ENCODE measurements at regions not wholly inside any gene's neighbourhood (a gene's known extent, or its start where the extent isn't known, plus 50 kb on each side); places are given as distances from the start of the nearest gene placed in this dataset.

- no peak overlapping the region for H2AFZ ChIP-seq (ENCODE audit: low read depth, low read length)
- H3K9me1 ChIP-seq (replicated peaks; ENCODE audit: control insufficient read depth, extremely low read depth, insufficient read depth, low read length) = no peaks in the 10 kb centered on the region
- H3K9ac ChIP-seq (replicated peaks; ENCODE audit: extremely low read depth, insufficient read depth, low read length) = no peak overlapping the region
- TF ChIP-seq, protein P1, sequence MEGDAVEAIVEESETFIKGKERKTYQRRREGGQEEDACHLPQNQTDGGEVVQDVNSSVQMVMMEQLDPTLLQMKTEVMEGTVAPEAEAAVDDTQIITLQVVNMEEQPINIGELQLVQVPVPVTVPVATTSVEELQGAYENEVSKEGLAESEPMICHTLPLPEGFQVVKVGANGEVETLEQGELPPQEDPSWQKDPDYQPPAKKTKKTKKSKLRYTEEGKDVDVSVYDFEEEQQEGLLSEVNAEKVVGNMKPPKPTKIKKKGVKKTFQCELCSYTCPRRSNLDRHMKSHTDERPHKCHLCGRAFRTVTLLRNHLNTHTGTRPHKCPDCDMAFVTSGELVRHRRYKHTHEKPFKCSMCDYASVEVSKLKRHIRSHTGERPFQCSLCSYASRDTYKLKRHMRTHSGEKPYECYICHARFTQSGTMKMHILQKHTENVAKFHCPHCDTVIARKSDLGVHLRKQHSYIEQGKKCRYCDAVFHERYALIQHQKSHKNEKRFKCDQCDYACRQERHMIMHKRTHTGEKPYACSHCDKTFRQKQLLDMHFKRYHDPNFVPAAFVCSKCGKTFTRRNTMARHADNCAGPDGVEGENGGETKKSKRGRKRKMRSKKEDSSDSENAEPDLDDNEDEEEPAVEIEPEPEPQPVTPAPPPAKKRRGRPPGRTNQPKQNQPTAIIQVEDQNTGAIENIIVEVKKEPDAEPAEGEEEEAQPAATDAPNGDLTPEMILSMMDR (IDR thresholded peaks at IDR 0.05; ENCODE audit: extremely low read depth in 1 of 2, insufficient read depth in 1 of 2, low read depth in 1 of 2, low read length in 2 of 2) = no peak
- TF ChIP-seq POLR2AphosphoS5 (IDR thresholded peaks at IDR 0.05; ENCODE audit: insufficient read depth, low read depth, low read length) (no peak), FOS (IDR thresholded peaks at IDR 0.05; ENCODE audit: borderline replicate concordance, insufficient read depth, low read length) (no peak), GATA2 (IDR thresholded peaks at IDR 0.05; ENCODE audit: insufficient read depth, insufficient read length, low read depth, low read length) (no peak), POLR2A (IDR thresholded peaks at IDR 0.05; ENCODE audit: low read depth, low read length) (no peak), EZH2 (IDR thresholded peaks at IDR 0.05; ENCODE audit: borderline replicate concordance, low read depth, low read length, severe bottlenecking) (no peak), MYC (IDR thresholded peaks at IDR 0.05; ENCODE audit: low read depth, low read length) (no peak), JUN (IDR thresholded peaks at IDR 0.05; ENCODE audit: borderline replicate concordance, insufficient read depth, insufficient read length, low read depth) (no peak), MAX (IDR thresholded peaks at IDR 0.05; ENCODE audit: insufficient read depth, insufficient read length) (no peak)
- H3K27me3 ChIP-seq (ENCODE audit: control insufficient read depth in 2 of 2, insufficient read depth in 2 of 2, low read length in 2 of 2) = peaks cover 3 to 4% of the 10 kb centered on the region in 2 experiments
- no peak overlapping the region for H3K27ac ChIP-seq (ENCODE audit: insufficient read depth, low read depth, low read length)
- no peak overlapping the region for H3K4me2 ChIP-seq (ENCODE audit: insufficient read depth, low read length)
- dilution Hi-C loops (cut with MboI; ENCODE audit: extremely low pct_ligation_motif_present, low sequenced_read_pairs) = no loop called here
- FAIRE-seq (no peak), DNase-seq (ENCODE audit: low read depth, low spot score) (no peak)
- no peaks in the 10 kb centered on the region for H4K20me1 ChIP-seq (replicated peaks; ENCODE audit: control insufficient read depth, extremely low read depth, insufficient read depth, low read length)
- BruUV-seq (replicated peaks) = no TSS peak
- CTCF ChIA-PET = no interaction called here
- no peaks in the 10 kb centered on the region for H3K4me1 ChIP-seq (ENCODE audit: control insufficient read depth, extremely low read depth, insufficient read depth, low read length)
- no peak overlapping the region for H3K4me3 ChIP-seq (replicated peaks in 1 of 3; ENCODE audit: insufficient read depth in 1 of 3, low read depth in 1 of 3, low read length in 3 of 3)
- no peaks in the 10 kb centered on the region for H3K36me3 ChIP-seq (ENCODE audit: control insufficient read depth in 2 of 2, extremely low read depth in 1 of 2, insufficient read depth in 2 of 2, low read length in 2 of 2)
- POLR2A ChIA-PET = no interaction called here
- intact Hi-C loops (cut with micrococcal nuclease) = no loop called here
- H3K79me2 ChIP-seq (ENCODE audit: control insufficient read depth, insufficient read depth, low read length) = no peaks in the 10 kb centered on the region
- H3K9me3 ChIP-seq (replicated peaks; ENCODE audit: control insufficient read depth, insufficient read depth, low read length) = no peaks in the 10 kb centered on the region
Observed at GRCh38 chr4:37745946-37746345, 59.8 kb upstream of the RELL1 start.

All from endothelial cell of umbilical vein (primary cell).